GM23338 (cell line): ENCODE measurements at regions not wholly inside any gene's neighbourhood (a gene's known extent, or its start where the extent isn't known, plus 50 kb on each side); places are given as distances from the start of the nearest gene placed in this dataset.

Experiments
- ATAC-seq: fragments of 200-7000 bp; cut with Tn5 transposase; 3 replicates; pipeline ENCODE4 v1.9.1; 2020
- DNase-seq: peaks from one replicate; pipeline ENCODE4 v3.0.0-alpha.2; 2015; ENCODE audit warnings: low spot score
- H2AFZ ChIP-seq: fragments of 200-600 bp; sonication (generic); 2 replicates; pipeline ENCODE4 v1.8.0; 2016; ENCODE audit warnings: antibody characterized with exemption, mild to moderate bottlenecking, moderate library complexity
- H3F3A ChIP-seq: fragments of 200-600 bp; sonication (generic); replicated peaks from 2 replicates; pipeline ENCODE4 v1.8.0; 2017; ENCODE audit warnings: antibody characterized with exemption, mixed run types, low read depth
- H3K27ac ChIP-seq: fragments of 200-600 bp; sonication (generic); 2 replicates; pipeline ENCODE4 v1.6.1; 2016; ENCODE audit warnings: low read depth
- H3K27me3 ChIP-seq: fragments of 200-600 bp; sonication (generic); 2 replicates; pipeline ENCODE4 v1.8.0; 2016; ENCODE audit warnings: mild to moderate bottlenecking, mixed run types, moderate library complexity; ENCODE audit not compliant: insufficient read depth
- H3K36me3 ChIP-seq: fragments of 200-600 bp; sonication (generic); 2 replicates; pipeline ENCODE4 v1.8.0; 2016; ENCODE audit warnings: mild to moderate bottlenecking; ENCODE audit not compliant: insufficient read depth
- H3K4me1 ChIP-seq: fragments of 200-600 bp; sonication (generic); 2 replicates; pipeline ENCODE4 v1.8.0; 2016; ENCODE audit warnings: mild to moderate bottlenecking, moderate library complexity; ENCODE audit not compliant: insufficient read depth
- H3K4me2 ChIP-seq: fragments of 200-600 bp; sonication (generic); 2 replicates; pipeline ENCODE4 v1.7.1; 2017; ENCODE audit warnings: mixed run types
- H3K4me3 ChIP-seq: fragments of 200-600 bp; sonication (generic); 2 replicates; pipeline ENCODE4 v1.6.1; 2016; ENCODE audit warnings: mixed run types
- H3K79me2 ChIP-seq: fragments of 200-600 bp; sonication (generic); replicated peaks from 2 replicates; pipeline ENCODE4 v1.8.0; 2017; ENCODE audit warnings: mild to moderate bottlenecking; ENCODE audit not compliant: insufficient read depth
- H3K9me2 ChIP-seq: fragments of 200-600 bp; sonication (generic); 2 replicates; pipeline ENCODE4 v1.8.0; 2017; ENCODE audit not compliant: insufficient read depth
- H4K20me1 ChIP-seq: fragments of 200-600 bp; sonication (generic); replicated peaks from 2 replicates; pipeline ENCODE4 v1.8.0; 2017; ENCODE audit warnings: mild to moderate bottlenecking; ENCODE audit not compliant: insufficient read depth
- H3K27ac Mint-ChIP-seq: 2 replicates; pipeline ENCODE4 v1.8.0; 2020; ENCODE audit warnings: inconsistent platforms, mild to moderate bottlenecking, moderate library complexity, mixed read lengths
- H3K27me3 Mint-ChIP-seq: 3 replicates; pipeline ENCODE4 v1.8.0; 2022; ENCODE audit warnings: low read depth, mild to moderate bottlenecking, moderate library complexity, mixed read lengths, inconsistent platforms; ENCODE audit not compliant: insufficient read depth, poor library complexity
- H3K36me3 Mint-ChIP-seq: 3 replicates; pipeline ENCODE4 v1.8.0; 2021; ENCODE audit warnings: low read depth, mild to moderate bottlenecking, inconsistent platforms, moderate library complexity, mixed read lengths
- H3K4me1 Mint-ChIP-seq: 3 replicates; pipeline ENCODE4 v1.8.0; 2020; ENCODE audit warnings: mild to moderate bottlenecking, inconsistent platforms, mixed read lengths
- H3K4me3 Mint-ChIP-seq: 3 replicates; pipeline ENCODE4 v1.8.0; 2021; ENCODE audit warnings: moderate library complexity, mild to moderate bottlenecking, inconsistent platforms, mixed read lengths
- H3K9me3 Mint-ChIP-seq: 3 replicates; pipeline ENCODE4 v1.8.0; 2020; ENCODE audit warnings: moderate library complexity, mild to moderate bottlenecking, inconsistent platforms, mixed read lengths
- ETS1 ChIP-seq: IDR thresholded peaks from 2 replicates; pipeline ENCODE4 v1.6.1; 2016; ENCODE audit warnings: antibody characterized with exemption
- ZNF462 ChIP-seq: fragments of 250-450 bp; sonication (Bioruptor Pico); IDR thresholded peaks from 2 replicates; pipeline ENCODE4 v1.5.0; 2020; ENCODE audit warnings: mild to moderate bottlenecking, moderate library complexity
- TF ChIP-seq, protein P1 (sequence below), 2 experiments: fragments of 200-600 bp in 1 of 2; sonication (generic) in 1 of 2; conservative IDR thresholded peaks; 2 replicates each; pipeline versions ENCODE4 v1.5.1 to v1.6.1; 2016 to 2017; ENCODE audit warnings: antibody characterized with exemption in 2 of 2, low read depth in 2 of 2, mild to moderate bottlenecking in 2 of 2, moderate library complexity in 1 of 2

DNA sequence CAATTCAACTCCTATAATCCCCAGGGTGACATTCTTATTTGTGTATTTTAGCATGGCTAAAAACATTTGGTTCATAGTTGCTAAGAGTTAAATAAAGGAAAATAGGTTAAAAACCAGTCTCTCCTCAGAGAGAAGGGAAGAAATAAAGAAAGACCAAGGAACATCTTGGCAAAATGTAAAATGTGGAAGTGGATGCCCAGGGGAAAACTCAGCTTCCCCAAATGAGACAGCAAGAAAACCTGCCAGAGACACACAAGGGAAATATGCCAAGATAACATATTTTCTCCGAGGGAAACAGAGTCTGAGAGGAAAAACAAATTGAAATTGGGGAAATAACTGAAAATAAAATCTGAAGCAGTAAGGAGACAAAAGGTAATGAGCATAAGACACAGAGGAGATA is 1569.3 kb downstream of the PCDH18 start:
- H4K20me1 ChIP-seq, result no peaks in the 10 kb centered on the region
- H2AFZ ChIP-seq, result peak overlapping the region; percentile 15; the same call in 1 of the 2 replicates
- H3K4me1 Mint-ChIP-seq, result no peaks in the 10 kb centered on the region
- no peak overlapping the region for H3K27ac ChIP-seq
- ATAC-seq (no peak), DNase-seq (no peak)
- H3K9me2 ChIP-seq, result no peaks in the 10 kb centered on the region
- H3K27me3 ChIP-seq, result no peaks in the 10 kb centered on the region
- no peak for TF ChIP-seq ETS1
- TF ChIP-seq, protein P1, sequence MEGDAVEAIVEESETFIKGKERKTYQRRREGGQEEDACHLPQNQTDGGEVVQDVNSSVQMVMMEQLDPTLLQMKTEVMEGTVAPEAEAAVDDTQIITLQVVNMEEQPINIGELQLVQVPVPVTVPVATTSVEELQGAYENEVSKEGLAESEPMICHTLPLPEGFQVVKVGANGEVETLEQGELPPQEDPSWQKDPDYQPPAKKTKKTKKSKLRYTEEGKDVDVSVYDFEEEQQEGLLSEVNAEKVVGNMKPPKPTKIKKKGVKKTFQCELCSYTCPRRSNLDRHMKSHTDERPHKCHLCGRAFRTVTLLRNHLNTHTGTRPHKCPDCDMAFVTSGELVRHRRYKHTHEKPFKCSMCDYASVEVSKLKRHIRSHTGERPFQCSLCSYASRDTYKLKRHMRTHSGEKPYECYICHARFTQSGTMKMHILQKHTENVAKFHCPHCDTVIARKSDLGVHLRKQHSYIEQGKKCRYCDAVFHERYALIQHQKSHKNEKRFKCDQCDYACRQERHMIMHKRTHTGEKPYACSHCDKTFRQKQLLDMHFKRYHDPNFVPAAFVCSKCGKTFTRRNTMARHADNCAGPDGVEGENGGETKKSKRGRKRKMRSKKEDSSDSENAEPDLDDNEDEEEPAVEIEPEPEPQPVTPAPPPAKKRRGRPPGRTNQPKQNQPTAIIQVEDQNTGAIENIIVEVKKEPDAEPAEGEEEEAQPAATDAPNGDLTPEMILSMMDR (conservative IDR thresholded peaks at IDR 0.05; ENCODE audit: low read depth in 2 of 2), result no peak
- no peaks in the 10 kb centered on the region for H3K4me1 ChIP-seq
- H3K4me3 ChIP-seq, result no peak overlapping the region
- H3K9me3 Mint-ChIP-seq, result peaks cover 10% of the 10 kb centered on the region; the same call in 1 of the 3 replicates
- H3K4me3 Mint-ChIP-seq, result no peak overlapping the region
- no peaks in the 10 kb centered on the region for H3F3A ChIP-seq
- H3K4me2 ChIP-seq, result no peak overlapping the region
- H3K27ac Mint-ChIP-seq, result no peak overlapping the region
- no peaks in the 10 kb centered on the region for H3K27me3 Mint-ChIP-seq
- H3K36me3 Mint-ChIP-seq, result no peaks in the 10 kb centered on the region; the same call in 2 of the 3 replicates
- H3K36me3 ChIP-seq, result no peaks in the 10 kb centered on the region
- H3K79me2 ChIP-seq, result no peaks in the 10 kb centered on the region

DNA sequence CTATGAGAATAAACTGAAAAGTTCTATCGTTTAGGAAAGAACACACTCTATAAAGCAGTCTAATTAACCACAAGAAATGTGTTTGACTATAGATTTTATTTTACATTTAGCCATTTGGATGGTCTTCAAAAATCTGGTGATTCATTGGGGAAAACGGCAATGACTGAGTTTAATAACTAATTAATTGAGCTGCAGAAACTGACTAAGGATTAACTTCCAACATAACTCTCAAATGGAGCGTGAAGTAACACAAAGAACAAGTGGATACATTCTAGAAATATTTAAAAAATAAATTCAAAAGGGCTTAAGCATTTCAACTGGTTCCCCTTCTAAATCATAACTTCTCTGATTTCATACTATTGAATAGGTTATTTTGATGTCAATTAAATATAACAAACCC is 1582.4 kb downstream of the PCDH18 start:
- Histone ChIP-seq H3F3A (no peaks in the 10 kb centered on the region), H4K20me1 (no peaks in the 10 kb centered on the region), H3K4me1 (no peaks in the 10 kb centered on the region), H3K36me3 (no peaks in the 10 kb centered on the region), H3K79me2 (no peaks in the 10 kb centered on the region), H2AFZ (no peak overlapping the region), H3K4me3 (no peak overlapping the region), H3K27ac (no peak overlapping the region), H3K9me2 (no peaks in the 10 kb centered on the region), H3K27me3 (no peaks in the 10 kb centered on the region), H3K4me2 (no peak overlapping the region)
- Mint-ChIP-seq H3K36me3 (peaks cover under 1% of the 10 kb centered on the region; the same call in 2 of the 3 replicates), H3K4me1 (no peaks in the 10 kb centered on the region), H3K27me3 (no peaks in the 10 kb centered on the region), H3K9me3 (peaks cover 10% of the 10 kb centered on the region), H3K27ac (no peak overlapping the region), H3K4me3 (no peak overlapping the region)
- ATAC-seq (no peak), DNase-seq (no peak)
- TF ChIP-seq, protein P1 (conservative IDR thresholded peaks at IDR 0.05; ENCODE audit: low read depth in 2 of 2), result no peak
- no peak for TF ChIP-seq ZNF462
